ENCODE measurements at regions not wholly inside any gene's neighbourhood (a gene's known extent, or its start where the extent isn't known, plus 50 kb on each side); places are given as distances from the start of the nearest gene placed in this dataset.

GRCh38 chr1:30540611-30541192 lies 182.7 kb downstream of the MATN1 start:
- H3K36me3 ChIP-seq (ENCODE audit: insufficient read depth, low read length): no peaks in the 10 kb centered on the region
- H3K9ac ChIP-seq (ENCODE audit: low read length): no peak overlapping the region
- no peaks in the 10 kb centered on the region for H4K20me1 ChIP-seq (ENCODE audit: insufficient read depth)
- TF ChIP-seq MXI1 (conservative IDR thresholded peaks at IDR 0.05; ENCODE audit: poor library complexity, severe bottlenecking) (no peak), RAD21 (conservative IDR thresholded peaks at IDR 0.05) (no peak), EZH2 (IDR thresholded peaks at IDR 0.05; ENCODE audit: borderline replicate concordance, insufficient read depth, low read length, poor library complexity, severe bottlenecking) (no peak), POLR2AphosphoS5 (IDR thresholded peaks at IDR 0.05) (no peak), SMC3 (conservative IDR thresholded peaks at IDR 0.05; ENCODE audit: poor library complexity) (no peak), EP300 (conservative IDR thresholded peaks at IDR 0.05; ENCODE audit: poor library complexity, severe bottlenecking) (no peak), CTCF (IDR thresholded peaks at IDR 0.05; ENCODE audit: poor library complexity, severe bottlenecking) (no peak), REST (IDR thresholded peaks at IDR 0.05; ENCODE audit: borderline replicate concordance) (no peak), TAF1 (IDR thresholded peaks at IDR 0.05; ENCODE audit: low read depth) (no peak)
- no peaks in the 10 kb centered on the region for H3K9me3 ChIP-seq (ENCODE audit: low read length)
- H3K4me2 ChIP-seq (ENCODE audit: low read length): no peak overlapping the region
- H2AFZ ChIP-seq (ENCODE audit: low read depth, low read length): no peak overlapping the region
- H3K27ac ChIP-seq (ENCODE audit: low read length): no peak overlapping the region
- H3K27me3 ChIP-seq (ENCODE audit: insufficient read depth, low read depth, low read length): no peaks in the 10 kb centered on the region
- no peak overlapping the region for H3K4me3 ChIP-seq (ENCODE audit: low read length)
- H3F3A ChIP-seq (ENCODE audit: insufficient read depth, low read length, poor library complexity, severe bottlenecking): no peaks in the 10 kb centered on the region
- no peaks in the 10 kb centered on the region for H3K9me2 ChIP-seq (ENCODE audit: insufficient read depth, low read length)
- no peaks in the 10 kb centered on the region for H3K79me2 ChIP-seq (replicated peaks; ENCODE audit: insufficient read depth, low read length)

- no peak overlapping the region for H3K4me3 ChIP-seq (ENCODE audit: low read length)
- no peaks in the 10 kb centered on the region for H3K9me2 ChIP-seq (ENCODE audit: insufficient read depth, low read length)
- no peaks in the 10 kb centered on the region for H3K9me3 ChIP-seq (ENCODE audit: low read length)
- H3K79me2 ChIP-seq (replicated peaks; ENCODE audit: insufficient read depth, low read length): no peaks in the 10 kb centered on the region
- H3K36me3 ChIP-seq (ENCODE audit: insufficient read depth, low read length): no peaks in the 10 kb centered on the region
- TF ChIP-seq RAD21 (conservative IDR thresholded peaks at IDR 0.05): no peak
- TF ChIP-seq REST (IDR thresholded peaks at IDR 0.05; ENCODE audit: borderline replicate concordance): no peak
- TF ChIP-seq POLR2AphosphoS5 (IDR thresholded peaks at IDR 0.05): no peak
- TF ChIP-seq SMC3 (conservative IDR thresholded peaks at IDR 0.05; ENCODE audit: poor library complexity): no peak
- TF ChIP-seq EZH2 (IDR thresholded peaks at IDR 0.05; ENCODE audit: borderline replicate concordance, insufficient read depth, low read length, poor library complexity, severe bottlenecking): no peak
- TF ChIP-seq TAF1 (IDR thresholded peaks at IDR 0.05; ENCODE audit: low read depth): no peak
- no peak for TF ChIP-seq MXI1 (conservative IDR thresholded peaks at IDR 0.05; ENCODE audit: poor library complexity, severe bottlenecking)
- TF ChIP-seq CTCF (IDR thresholded peaks at IDR 0.05; ENCODE audit: poor library complexity, severe bottlenecking): no peak
- no peak for TF ChIP-seq EP300 (conservative IDR thresholded peaks at IDR 0.05; ENCODE audit: poor library complexity, severe bottlenecking)
- no peak overlapping the region for H3K27ac ChIP-seq (ENCODE audit: low read length)
- no peak overlapping the region for H3K4me2 ChIP-seq (ENCODE audit: low read length)
- no peak overlapping the region for H3K9ac ChIP-seq (ENCODE audit: low read length)
- H3K27me3 ChIP-seq (ENCODE audit: insufficient read depth, low read depth, low read length): no peaks in the 10 kb centered on the region
- no peak overlapping the region for H2AFZ ChIP-seq (ENCODE audit: low read depth, low read length)
- H4K20me1 ChIP-seq (ENCODE audit: insufficient read depth): no peaks in the 10 kb centered on the region
- no peaks in the 10 kb centered on the region for H3F3A ChIP-seq (ENCODE audit: insufficient read depth, low read length, poor library complexity, severe bottlenecking)
These were observed 183.5 kb downstream of the MATN1 start for GRCh38 chr1:30539884-30540283.

Measured in neural cell (in vitro differentiated cells).